Kidney (tissue), 13 donors: ENCODE measurements at regions not wholly inside any gene's neighbourhood (a gene's known extent, or its start where the extent isn't known, plus 50 kb on each side); places are given as distances from the start of the nearest gene placed in this dataset.

Experiments
- DNase-seq, 5 donors: peaks; one replicate each; pipeline ENCODE4 v3.0.0-alpha.2; 2013 to 2020
- FAIRE-seq: peaks from 2 replicates; lab custom pipeline; 2012; peaks lifted over from hg19 to GRCh38; lab: Jason Lieb, UNC
- H3K27ac ChIP-seq, 2 donors: one replicate each; pipeline ENCODE4 v1.7.0; 2013; ENCODE audit warnings: low read depth in 2 of 2, low read length in 2 of 2, inconsistent platforms in 1 of 2
- H3K27me3 ChIP-seq: one replicate; pipeline ENCODE4 v1.7.1; 2013; ENCODE audit warnings: low read length, inconsistent platforms; ENCODE audit not compliant: control insufficient read depth, insufficient read depth
- H3K36me3 ChIP-seq, 3 donors: one replicate each; pipeline versions ENCODE4 v1.7.0 to v1.7.1; 2013; ENCODE audit warnings: low read length in 3 of 3, control low read depth in 1 of 3, inconsistent platforms in 1 of 3; ENCODE audit not compliant: insufficient read depth in 3 of 3, control insufficient read depth in 2 of 3
- H3K4me1 ChIP-seq, 3 donors: one replicate each; pipeline versions ENCODE4 v1.7.0 to v1.7.1; 2013; ENCODE audit warnings: low read length in 3 of 3, inconsistent platforms in 1 of 3, low read depth in 1 of 3; ENCODE audit not compliant: control insufficient read depth in 2 of 3, insufficient read depth in 2 of 3
- H3K4me3 ChIP-seq, 3 donors: one replicate each; pipeline versions ENCODE4 v1.7.0 to v1.8.1; 2013; ENCODE audit warnings: low read length in 3 of 3, control low read depth in 1 of 3, inconsistent platforms in 1 of 3
- H3K9ac ChIP-seq, 3 donors: one replicate each; pipeline versions ENCODE4 v1.7.0 to v1.7.1; 2013; ENCODE audit warnings: low read length in 3 of 3, control low read depth in 1 of 3, inconsistent platforms in 1 of 3
- H3K9me3 ChIP-seq, 3 donors: one replicate each; pipeline versions ENCODE4 v1.7.0 to v1.7.1; 2013; ENCODE audit warnings: low read length in 3 of 3, control low read depth in 1 of 3, inconsistent platforms in 1 of 3; ENCODE audit not compliant: control insufficient read depth in 2 of 3, insufficient read depth in 1 of 3
- CTCF ChIP-seq: IDR thresholded peaks from 3 replicates; pipeline ENCODE4 v1.5.1; 2012; ENCODE audit warnings: mild to moderate bottlenecking, moderate library complexity, borderline replicate concordance; ENCODE audit not compliant: insufficient read depth; ENCODE audit errors: extremely low read depth
- intact Hi-C: fragments of 100-400 bp; cut with DNase I; formaldehyde crosslinking; loops from one replicate; pipeline ENCODE4 v1.11.1; 2022
- donor health status: control.
- donor health status: control.
- donor health status: control.
- donor health status: control.
- donor health status: control.
- donor health status: DM: yes; HTN: yes; CAD: no.
- donor health status: Normal renal cell carcinoma (clear cell type).

GRCh38 chr16:80103463-80103862, 437.3 kb upstream of the DYNLRB2 start:
- Histone ChIP-seq H3K36me3 (no peaks in the 10 kb centered on the region), H3K9me3 (no peaks in the 10 kb centered on the region), H3K9ac (no peak overlapping the region), H3K4me1 (no peaks in the 10 kb centered on the region), H3K27me3 (no peaks in the 10 kb centered on the region), H3K27ac (no peak overlapping the region), H3K4me3 (no peak overlapping the region)
- intact Hi-C loops: no loop called here
- TF ChIP-seq CTCF: no peak
- FAIRE-seq (no peak), DNase-seq (no peak)

GRCh38 chr16:80100846-80101451, 439.8 kb upstream of the DYNLRB2 start:
- peaks cover 0 to 4% (median 0%) of the 10 kb centered on the region in 3 donors for H3K9me3 ChIP-seq
- H3K9ac ChIP-seq: no peak overlapping the region
- H3K36me3 ChIP-seq: no peaks in the 10 kb centered on the region
- no peak overlapping the region for H3K4me3 ChIP-seq
- no peaks in the 10 kb centered on the region for H3K4me1 ChIP-seq
- no peak overlapping the region for H3K27ac ChIP-seq
- no peak for FAIRE-seq
- H3K27me3 ChIP-seq: no peaks in the 10 kb centered on the region
- DNase-seq: no peak
- no peak for TF ChIP-seq CTCF
- intact Hi-C loops: no loop called here

GRCh38 chr16:80100186-80100585, 440.6 kb upstream of the DYNLRB2 start:
- H3K9ac ChIP-seq: no peak overlapping the region
- intact Hi-C loops: no loop called here
- H3K27me3 ChIP-seq: no peaks in the 10 kb centered on the region
- peaks cover 0 to 4% (median 0%) of the 10 kb centered on the region in 3 donors for H3K9me3 ChIP-seq
- H3K4me1 ChIP-seq: no peaks in the 10 kb centered on the region
- no peak overlapping the region for H3K4me3 ChIP-seq
- no peak for TF ChIP-seq CTCF
- no peaks in the 10 kb centered on the region for H3K36me3 ChIP-seq
- H3K27ac ChIP-seq: no peak overlapping the region
- no peak for DNase-seq
- FAIRE-seq: no peak

- H3K27me3 ChIP-seq: no peaks in the 10 kb centered on the region
- intact Hi-C loops: no loop called here
- no peak for FAIRE-seq
- H3K4me3 ChIP-seq: no peak overlapping the region
- H3K4me1 ChIP-seq: no peaks in the 10 kb centered on the region
- H3K36me3 ChIP-seq: no peaks in the 10 kb centered on the region
- H3K27ac ChIP-seq: no peak overlapping the region
- no peak for TF ChIP-seq CTCF
- H3K9me3 ChIP-seq: peaks cover 0 to 4% (median 0%) of the 10 kb centered on the region in 3 donors
- no peak for DNase-seq
- H3K9ac ChIP-seq: no peak overlapping the region
These were observed 443.7 kb upstream of the DYNLRB2 start for GRCh38 chr16:80097098-80097497.
